HUDEP-2 (cell line): ENCODE measurements at regions not wholly inside any gene's neighbourhood (a gene's known extent, or its start where the extent isn't known, plus 50 kb on each side); places are given as distances from the start of the nearest gene placed in this dataset.
"Not testable (repeated sequence)": the region's sequence is repeated elsewhere in the genome, so short reads cannot be mapped to it uniquely, and the experiment has no call there.

Source experiments
- DNase-seq, 76 experiments: peaks; one replicate each; lab custom pipeline; 2025; ENCODE audit not compliant: unreplicated experiment in 76 of 76; lab: John Stamatoyannopoulos, UW

DNA sequence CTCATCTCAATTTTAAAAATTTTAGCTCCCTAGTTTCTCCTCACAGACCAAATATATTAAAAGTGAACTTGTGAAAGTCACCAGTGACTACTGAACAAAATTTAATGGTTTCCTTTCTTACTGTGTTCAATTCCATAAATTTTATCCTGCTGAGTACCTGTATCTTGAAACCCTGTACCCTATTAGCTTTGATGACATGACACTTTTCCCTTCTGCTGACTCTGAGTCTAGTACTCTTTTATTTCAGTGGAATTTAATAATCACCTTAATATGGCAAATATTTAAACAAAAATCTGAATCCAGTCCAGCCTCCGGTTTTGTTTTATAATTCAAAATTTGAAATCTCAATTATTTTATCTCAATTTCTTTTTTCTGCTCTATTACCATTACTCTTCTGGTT, 203.1 kb upstream of the NUDT6 start:
- no peak for DNase-seq

DNA sequence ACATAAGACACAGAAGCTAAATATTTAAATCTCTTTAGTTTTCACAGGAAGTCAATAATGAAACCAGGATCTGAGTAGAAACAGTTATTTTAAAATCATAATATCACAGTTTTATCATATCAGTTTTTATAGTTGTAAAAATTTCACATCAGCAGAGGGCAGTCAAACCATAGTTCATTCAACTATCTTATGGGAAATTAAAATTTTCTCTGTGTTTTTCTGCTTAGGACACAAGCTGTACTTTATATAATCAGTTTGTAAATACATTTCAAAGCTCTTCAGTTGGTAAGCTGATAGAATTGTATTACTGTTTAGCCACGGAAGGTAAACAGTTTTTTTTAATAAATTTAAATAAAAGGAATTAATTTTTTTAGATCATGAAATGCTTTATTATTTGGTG, 204.8 kb upstream of the NUDT6 start:
- DNase-seq: peak in 10 of 76 experiments; percentile 1 to 30 (median 4)

GRCh38 chr4:123127875-123128274, 205.5 kb upstream of the NUDT6 start:
- DNase-seq: no peak

GRCh38 chr4:123133397-123134050, 211.1 kb upstream of the NUDT6 start:
- no peak for DNase-seq

- no peak for DNase-seq
These were observed 222.2 kb upstream of the NUDT6 start for GRCh38 chr4:123144616-123145015.

DNA sequence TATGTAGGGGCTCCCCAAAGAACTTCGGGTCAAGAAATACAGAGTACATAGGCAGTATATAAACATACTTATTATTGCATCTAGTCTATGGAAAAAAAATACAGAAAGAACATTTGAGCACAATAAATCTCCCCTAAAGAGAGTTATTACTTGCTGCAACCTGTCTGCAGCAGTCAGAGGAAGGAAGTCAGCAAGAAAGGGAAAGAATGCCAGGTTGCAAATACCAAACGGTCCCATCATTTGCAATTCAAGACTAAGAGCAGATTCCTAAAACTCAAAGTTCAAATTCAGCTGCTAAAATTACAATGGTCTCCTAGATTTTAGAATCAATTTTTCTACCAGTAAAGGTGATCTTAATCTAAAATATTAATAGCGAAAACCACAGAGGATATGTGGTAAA, 236.2 kb upstream of the NUDT6 start:
- DNase-seq: no peak

- DNase-seq: no peak
These were observed 237.1 kb upstream of the NUDT6 start for GRCh38 chr4:123159479-123159878.

DNA sequence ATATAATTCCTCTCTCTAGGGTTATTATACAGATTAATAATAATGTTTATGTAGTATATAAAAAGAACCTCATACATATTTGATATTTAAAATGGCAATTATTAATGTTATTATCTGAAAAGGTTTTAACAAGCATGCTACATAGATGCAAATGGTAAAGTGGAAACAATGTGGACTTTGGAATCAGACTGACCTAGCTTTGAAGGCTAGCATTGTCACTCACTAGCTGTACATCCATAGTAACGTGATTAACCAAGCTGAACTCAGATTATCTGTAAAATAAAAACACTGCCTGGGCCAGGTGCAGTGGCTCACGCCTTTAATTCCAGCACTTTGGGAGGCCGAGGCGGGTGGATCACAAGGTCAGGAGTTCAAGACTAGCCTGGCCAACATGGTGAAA, 233.7 kb upstream of the SPRY1 start:
- no peak for DNase-seq

DNA sequence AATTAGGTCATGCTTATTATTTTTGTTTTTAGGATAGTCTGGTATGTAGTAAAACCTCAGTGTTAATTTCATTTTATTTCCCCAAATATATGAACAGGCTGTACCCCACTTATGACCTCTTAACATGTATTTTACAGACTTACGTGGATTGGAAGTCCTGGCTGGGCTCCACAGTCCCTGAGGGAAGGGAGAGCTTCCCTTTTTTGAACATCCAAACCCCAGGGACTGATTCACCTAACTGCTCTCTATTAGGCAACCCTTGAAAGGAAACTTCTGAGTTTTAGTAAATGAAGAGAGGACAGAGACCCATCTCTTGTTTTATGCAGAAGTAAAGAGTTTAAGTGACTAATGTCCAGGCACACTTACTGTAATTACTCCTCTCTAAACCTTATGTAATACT, 233.1 kb upstream of the SPRY1 start:
- DNase-seq: no peak

DNA sequence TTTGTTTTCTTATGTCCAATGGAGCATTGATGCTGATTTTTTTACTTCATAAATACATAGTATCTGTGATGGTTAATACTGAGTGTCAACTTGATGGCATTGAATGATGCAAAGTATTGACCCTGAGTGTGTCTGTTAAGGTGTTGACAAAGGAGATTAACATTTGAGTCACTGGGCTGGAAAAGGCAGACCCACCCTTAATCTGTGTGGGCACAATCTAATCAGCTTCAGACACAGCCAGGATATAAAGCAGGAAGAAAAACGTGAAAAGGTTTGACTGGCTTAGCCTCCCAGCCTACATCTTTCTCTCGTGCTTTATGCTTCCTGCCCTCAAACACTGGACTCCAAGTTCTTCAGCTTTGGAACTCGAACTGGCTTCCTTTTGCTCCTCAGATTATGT, 230.6 kb upstream of the SPRY1 start:
- peak in 58 of 76 experiments; percentile 0 to 82 (median 34) for DNase-seq

- peak in 14 of 76 experiments; percentile 2 to 44 (median 16) for DNase-seq
These were observed 228.7 kb upstream of the SPRY1 start for GRCh38 chr4:123167931-123168330.

- no peak for DNase-seq
These were observed 227.8 kb upstream of the SPRY1 start for GRCh38 chr4:123168812-123169211.

- DNase-seq: peak in 1 of 76 experiments; percentile 1
These were observed 225.8 kb upstream of the SPRY1 start for GRCh38 chr4:123170843-123171242.

DNA sequence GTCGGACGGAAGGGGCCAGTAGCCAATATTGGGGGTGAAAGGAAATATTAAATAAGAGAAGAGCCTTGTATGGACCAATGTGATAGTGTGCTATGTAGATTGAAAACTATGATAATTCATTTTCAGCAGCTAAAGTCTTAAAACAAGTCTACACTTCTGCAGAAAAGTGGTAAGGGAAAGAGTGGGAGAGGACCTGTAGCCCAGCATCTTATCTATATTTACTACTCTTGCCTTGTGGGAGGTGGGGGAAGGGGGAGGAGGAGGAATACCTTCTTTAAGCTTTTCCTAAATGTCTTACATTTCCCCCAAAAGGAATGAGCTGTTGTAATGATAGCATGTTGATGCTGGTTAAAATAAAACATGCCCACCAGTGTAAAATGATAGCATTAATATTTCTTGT, 220.0 kb upstream of the SPRY1 start:
- peak in 7 of 76 experiments; percentile 10 to 46 (median 22) for DNase-seq

DNA sequence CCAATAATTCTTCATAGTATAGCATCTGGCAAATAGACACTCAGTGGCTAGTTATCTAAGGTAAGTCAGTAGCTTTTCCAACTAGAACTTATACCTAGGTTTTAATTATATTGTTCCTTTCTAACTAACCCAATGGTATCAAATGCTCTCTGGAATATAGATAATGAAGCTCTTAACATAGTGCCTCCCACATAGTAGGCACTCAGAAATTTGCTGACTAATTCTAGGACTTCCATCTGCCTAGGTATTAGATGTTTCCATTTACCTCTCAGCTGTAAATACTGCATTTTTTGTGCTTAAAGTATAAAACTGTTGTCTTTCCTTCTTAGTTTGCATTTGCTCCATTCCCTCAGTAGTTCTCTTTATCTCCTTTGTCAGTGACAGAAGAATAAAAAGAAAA, 214.3 kb upstream of the SPRY1 start:
- DNase-seq: peak in 4 of 76 experiments; percentile 3 to 8 (median 4)

DNA sequence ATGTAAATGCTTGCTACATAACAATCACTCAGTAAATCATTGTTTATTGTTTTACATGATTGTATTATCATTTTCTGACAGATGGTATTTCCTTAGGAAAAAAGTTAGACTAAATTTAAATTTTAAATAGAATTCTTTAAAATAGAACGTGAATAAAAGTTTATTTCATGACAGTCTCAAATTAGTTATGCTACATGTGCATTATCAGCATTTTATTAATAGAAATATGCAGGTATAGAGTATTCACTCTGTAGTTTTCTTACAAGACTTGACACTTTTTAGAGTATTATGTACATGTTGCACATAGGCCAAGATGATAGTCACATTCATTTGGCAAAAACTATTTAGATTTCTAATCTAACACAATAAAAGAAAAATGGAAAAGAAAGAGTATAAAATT, 213.3 kb upstream of the SPRY1 start:
- DNase-seq: no peak

- DNase-seq: not testable (repeated sequence)
These were observed 212.8 kb upstream of the SPRY1 start for GRCh38 chr4:123183754-123184153.

DNA sequence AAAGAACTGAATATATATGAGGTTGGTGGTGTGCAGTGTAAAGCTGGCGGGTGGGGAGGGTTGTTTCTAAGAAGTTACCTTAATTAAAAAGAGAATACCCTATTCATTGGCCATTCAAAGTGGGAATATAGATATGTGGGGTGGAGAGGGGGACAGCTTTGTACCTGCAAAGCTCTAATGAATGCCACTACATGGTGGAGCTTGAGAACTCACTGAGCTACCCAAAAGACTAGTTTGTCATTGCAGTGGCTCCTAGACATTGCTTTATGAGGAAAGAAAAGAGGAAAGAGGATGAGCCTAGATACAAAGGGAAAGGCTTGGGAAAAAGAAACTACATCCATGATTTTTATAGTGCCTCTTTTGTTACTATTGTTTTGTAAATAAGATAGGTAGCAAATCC, 209.9 kb upstream of the SPRY1 start:
- no peak for DNase-seq

DNA sequence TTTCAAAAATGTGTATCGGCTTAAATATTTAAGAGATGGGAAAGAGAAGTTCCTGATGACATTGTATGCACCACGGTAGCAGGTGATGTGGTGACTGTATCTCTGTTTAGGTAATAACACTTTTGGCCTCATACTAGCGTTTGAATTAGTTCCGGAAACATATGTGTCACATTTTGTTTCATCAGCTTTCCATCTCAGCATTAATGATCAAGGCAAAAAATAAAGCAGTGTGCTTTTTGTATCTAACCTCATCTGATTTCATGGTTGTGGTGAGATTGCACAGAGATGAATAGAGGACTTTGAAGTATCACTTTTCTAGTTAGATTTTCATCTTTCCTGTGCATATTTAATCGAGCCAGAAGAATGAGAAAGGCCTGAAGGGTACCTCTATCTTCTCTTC, 206.4 kb upstream of the SPRY1 start:
- no peak for DNase-seq

DNA sequence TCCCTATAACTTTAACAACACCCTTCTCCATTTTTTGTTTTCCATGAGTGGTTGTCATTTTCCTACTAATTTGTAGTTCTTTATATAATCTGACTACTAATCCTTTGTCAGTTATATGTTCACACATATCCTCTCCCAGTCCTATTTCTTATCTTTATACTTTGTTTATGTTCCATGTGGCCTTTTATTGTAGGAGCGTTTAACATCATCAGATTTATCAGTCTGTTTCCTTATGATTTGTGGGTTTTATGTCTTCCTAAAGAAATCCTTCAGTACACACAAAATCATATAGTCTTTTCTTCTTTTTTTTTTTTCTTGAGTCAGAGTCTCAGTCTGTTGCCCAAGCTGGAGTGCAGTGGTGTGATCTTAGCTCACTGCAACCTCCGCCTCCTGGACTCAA, 204.9 kb upstream of the SPRY1 start:
- no peak for DNase-seq

DNA sequence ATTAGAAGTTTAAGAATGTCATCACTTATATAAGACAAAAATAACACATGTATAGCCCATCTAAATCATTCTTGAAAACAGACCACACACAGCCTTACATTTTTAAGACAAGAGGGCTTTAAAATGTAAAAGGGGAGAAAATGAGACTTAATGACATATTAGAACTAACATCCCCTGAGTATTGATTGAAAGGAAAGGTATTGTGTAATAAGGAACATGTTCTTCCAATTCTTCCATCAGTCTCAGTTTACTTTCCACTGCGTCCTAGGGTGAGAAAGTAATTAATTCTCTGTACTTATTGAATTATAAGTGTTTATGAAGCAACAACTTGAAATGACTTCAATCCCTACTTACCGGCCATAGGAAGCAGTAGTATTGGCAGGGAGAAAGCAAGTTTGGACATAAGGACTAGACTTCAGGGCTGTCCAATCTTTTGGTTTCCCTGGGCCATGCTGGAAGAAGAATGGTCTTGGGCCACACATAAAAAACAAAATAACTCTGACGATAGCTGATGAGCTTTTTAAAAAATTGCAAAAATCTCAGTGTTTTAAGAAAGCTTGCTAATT, 202.7 kb upstream of the SPRY1 start:
- DNase-seq: no peak

- DNase-seq: no peak
These were observed 197.9 kb upstream of the SPRY1 start for GRCh38 chr4:123198706-123199105.
